Dendritic cell treated with granulocyte-macrophage colony-stimulating factor and Interleukin-4, amounts not matched to agents 40 ng/mL and 50 ng/mL, for 4 days (primary cell): ENCODE measurements at regions not wholly inside any gene's neighbourhood (a gene's known extent, or its start where the extent isn't known, plus 50 kb on each side); places are given as distances from the start of the nearest gene placed in this dataset.
"Not testable (repeated sequence)": the region's sequence is repeated elsewhere in the genome, so short reads cannot be mapped to it uniquely, and the experiment has no call there.

ENCODE experiments used
- H3K27ac Mint-ChIP-seq: one replicate; pipeline ENCODE4 v1.8.0; 2022; ENCODE audit warnings: mild to moderate bottlenecking, mixed read lengths
- H3K27me3 Mint-ChIP-seq: one replicate; pipeline ENCODE4 v1.8.0; 2022; ENCODE audit warnings: mild to moderate bottlenecking, mixed read lengths
- H3K36me3 Mint-ChIP-seq: one replicate; pipeline ENCODE4 v1.8.0; 2022; ENCODE audit warnings: low read depth, mixed read lengths
- H3K4me1 Mint-ChIP-seq: one replicate; pipeline ENCODE4 v1.8.0; 2022; ENCODE audit warnings: low read depth, mixed read lengths
- H3K4me3 Mint-ChIP-seq: one replicate; pipeline ENCODE4 v1.8.0; 2022; ENCODE audit warnings: mild to moderate bottlenecking, moderate library complexity, mixed read lengths
- H3K9me3 Mint-ChIP-seq: one replicate; pipeline ENCODE4 v1.8.0; 2022; ENCODE audit warnings: mixed read lengths
- intact Hi-C: fragments of 100-400 bp; cut with micrococcal nuclease; formaldehyde crosslinking; loops from one replicate; pipeline ENCODE4 v1.15.0; 2022

GRCh38 chr2:22136446-22136845 lies 1012.7 kb downstream of the TDRD15 start:
- no peaks in the 10 kb centered on the region for H3K36me3 Mint-ChIP-seq
- no peak overlapping the region for H3K27ac Mint-ChIP-seq
- intact Hi-C loops, result no loop called here
- no peak overlapping the region for H3K4me3 Mint-ChIP-seq
- no peaks in the 10 kb centered on the region for H3K27me3 Mint-ChIP-seq
- H3K4me1 Mint-ChIP-seq, result no peaks in the 10 kb centered on the region
- peaks cover 8% of the 10 kb centered on the region for H3K9me3 Mint-ChIP-seq

- no peak overlapping the region for H3K27ac Mint-ChIP-seq
- no peaks in the 10 kb centered on the region for H3K27me3 Mint-ChIP-seq
- H3K4me3 Mint-ChIP-seq, result no peak overlapping the region
- H3K9me3 Mint-ChIP-seq, result peaks cover 6% of the 10 kb centered on the region
- no peaks in the 10 kb centered on the region for H3K4me1 Mint-ChIP-seq
- no peaks in the 10 kb centered on the region for H3K36me3 Mint-ChIP-seq
- intact Hi-C loops, result no loop called here
Measured at GRCh38 chr2:22143840-22144239, 1020.1 kb downstream of the TDRD15 start.

GRCh38 chr2:22153931-22154613 lies 1030.3 kb downstream of the TDRD15 start:
- no peak overlapping the region for H3K4me3 Mint-ChIP-seq
- intact Hi-C loops, result no loop called here
- H3K4me1 Mint-ChIP-seq, result no peaks in the 10 kb centered on the region
- no peaks in the 10 kb centered on the region for H3K36me3 Mint-ChIP-seq
- no peaks in the 10 kb centered on the region for H3K27me3 Mint-ChIP-seq
- peaks cover 83% of the 10 kb centered on the region for H3K9me3 Mint-ChIP-seq
- no peak overlapping the region for H3K27ac Mint-ChIP-seq

- intact Hi-C loops, H3K36me3 Mint-ChIP-seq, H3K27me3 Mint-ChIP-seq, H3K4me1 Mint-ChIP-seq, H3K4me3 Mint-ChIP-seq, H3K27ac Mint-ChIP-seq: not testable (repeated sequence)
- peaks cover 59% of the 10 kb centered on the region for H3K9me3 Mint-ChIP-seq
Measured at GRCh38 chr2:22156661-22157060, 1032.9 kb downstream of the TDRD15 start.

GRCh38 chr2:22167256-22167655 lies 1043.5 kb downstream of the TDRD15 start:
- Mint-ChIP-seq H3K4me1 (no peaks in the 10 kb centered on the region), H3K27ac (no peak overlapping the region), H3K4me3 (no peak overlapping the region), H3K27me3 (no peaks in the 10 kb centered on the region), H3K9me3 (peaks cover 58% of the 10 kb centered on the region), H3K36me3 (no peaks in the 10 kb centered on the region)
- intact Hi-C loops, result no loop called here

GRCh38 chr2:22175003-22175402 lies 1051.2 kb downstream of the TDRD15 start:
- no peaks in the 10 kb centered on the region for H3K4me1 Mint-ChIP-seq
- H3K36me3 Mint-ChIP-seq, result no peaks in the 10 kb centered on the region
- H3K27ac Mint-ChIP-seq, result no peak overlapping the region
- H3K9me3 Mint-ChIP-seq, result peaks cover 19% of the 10 kb centered on the region
- intact Hi-C loops, result no loop called here
- H3K27me3 Mint-ChIP-seq, result no peaks in the 10 kb centered on the region
- H3K4me3 Mint-ChIP-seq, result no peak overlapping the region

GRCh38 chr2:22185251-22185650 lies 1061.5 kb downstream of the TDRD15 start:
- Mint-ChIP-seq H3K9me3 (peaks cover 15% of the 10 kb centered on the region), H3K4me3 (no peak overlapping the region), H3K27ac (no peak overlapping the region), H3K36me3 (no peaks in the 10 kb centered on the region), H3K27me3 (no peaks in the 10 kb centered on the region), H3K4me1 (no peaks in the 10 kb centered on the region)
- intact Hi-C loops, result no loop called here

- H3K4me1 Mint-ChIP-seq, H3K27me3 Mint-ChIP-seq, H3K27ac Mint-ChIP-seq, intact Hi-C loops, H3K4me3 Mint-ChIP-seq, H3K36me3 Mint-ChIP-seq: not testable (repeated sequence)
- H3K9me3 Mint-ChIP-seq, result peaks cover 15% of the 10 kb centered on the region
Measured at GRCh38 chr2:22186261-22186828, 1062.6 kb downstream of the TDRD15 start.

GRCh38 chr2:22189893-22190480 lies 1066.2 kb downstream of the TDRD15 start:
- H3K4me3 Mint-ChIP-seq, result no peak overlapping the region
- H3K4me1 Mint-ChIP-seq, result no peaks in the 10 kb centered on the region
- no peaks in the 10 kb centered on the region for H3K27me3 Mint-ChIP-seq
- H3K27ac Mint-ChIP-seq, result no peak overlapping the region
- intact Hi-C loops, result no loop called here
- no peaks in the 10 kb centered on the region for H3K36me3 Mint-ChIP-seq
- H3K9me3 Mint-ChIP-seq, result peaks cover 23% of the 10 kb centered on the region

GRCh38 chr2:22194218-22194617 lies 1070.5 kb downstream of the TDRD15 start:
- Mint-ChIP-seq H3K36me3 (no peaks in the 10 kb centered on the region), H3K27ac (no peak overlapping the region), H3K27me3 (no peaks in the 10 kb centered on the region), H3K4me3 (no peak overlapping the region), H3K4me1 (no peaks in the 10 kb centered on the region), H3K9me3 (peaks cover 8% of the 10 kb centered on the region)
- intact Hi-C loops, result no loop called here

GRCh38 chr2:22196806-22197205 lies 1073.0 kb downstream of the TDRD15 start:
- no peaks in the 10 kb centered on the region for H3K4me1 Mint-ChIP-seq
- no peak overlapping the region for H3K27ac Mint-ChIP-seq
- H3K36me3 Mint-ChIP-seq, result no peaks in the 10 kb centered on the region
- H3K4me3 Mint-ChIP-seq, result no peak overlapping the region
- H3K27me3 Mint-ChIP-seq, result no peaks in the 10 kb centered on the region
- intact Hi-C loops, result no loop called here
- H3K9me3 Mint-ChIP-seq, result peaks cover 8% of the 10 kb centered on the region

- Mint-ChIP-seq H3K4me3 (no peak overlapping the region), H3K4me1 (no peaks in the 10 kb centered on the region), H3K27me3 (no peaks in the 10 kb centered on the region), H3K27ac (no peak overlapping the region), H3K9me3 (peaks cover 3% of the 10 kb centered on the region), H3K36me3 (no peaks in the 10 kb centered on the region)
- intact Hi-C loops, result no loop called here
Measured at GRCh38 chr2:22198381-22199283, 1074.9 kb downstream of the TDRD15 start.

- no peak overlapping the region for H3K27ac Mint-ChIP-seq
- intact Hi-C loops, result no loop called here
- H3K27me3 Mint-ChIP-seq, result no peaks in the 10 kb centered on the region
- H3K9me3 Mint-ChIP-seq, result peaks cover 9% of the 10 kb centered on the region
- H3K4me1 Mint-ChIP-seq, result no peaks in the 10 kb centered on the region
- H3K36me3 Mint-ChIP-seq, result no peaks in the 10 kb centered on the region
- no peak overlapping the region for H3K4me3 Mint-ChIP-seq
Measured at GRCh38 chr2:22199994-22200393, 1076.2 kb downstream of the TDRD15 start.

GRCh38 chr2:22209545-22209944 lies 1085.8 kb downstream of the TDRD15 start:
- Mint-ChIP-seq H3K27ac (no peak overlapping the region), H3K4me3 (no peak overlapping the region), H3K27me3 (no peaks in the 10 kb centered on the region), H3K36me3 (no peaks in the 10 kb centered on the region), H3K9me3 (peaks cover 10% of the 10 kb centered on the region), H3K4me1 (no peaks in the 10 kb centered on the region)
- intact Hi-C loops, result no loop called here
